Gastroesophageal sphincter (tissue), 3 donors: ENCODE measurements at regions not wholly inside any gene's neighbourhood (a gene's known extent, or its start where the extent isn't known, plus 50 kb on each side); places are given as distances from the start of the nearest gene placed in this dataset.

Source experiments
- EP300 ChIP-seq: sonication (generic); formaldehyde crosslinking; IDR thresholded peaks from one replicate; pipeline ENCODE4 v1.6.1; 2017; ENCODE audit warnings: antibody characterized with exemption, mild to moderate bottlenecking
- POLR2A ChIP-seq, 2 donors: fragments of 450-650 bp; IDR thresholded peaks; one replicate each; pipeline ENCODE4 v1.6.1; 2017; ENCODE audit warnings: antibody characterized with exemption in 2 of 2, mild to moderate bottlenecking in 2 of 2, moderate library complexity in 1 of 2
- POLR2AphosphoS5 ChIP-seq: sonication (generic); formaldehyde crosslinking; IDR thresholded peaks from one replicate; pipeline ENCODE4 v1.6.1; 2017; ENCODE audit warnings: antibody characterized with exemption
- TF ChIP-seq, protein P1 (sequence below), 4 experiments: fragments of 200-600 bp in 2 of 4; fragments of 450-650 bp in 2 of 4; sonication (generic) in 1 of 4; IDR thresholded peaks; one replicate each; pipeline ENCODE4 v1.5.1; 2017 to 2019; ENCODE audit warnings: antibody characterized with exemption in 4 of 4, mild to moderate bottlenecking in 2 of 4, moderate library complexity in 2 of 4

DNA sequence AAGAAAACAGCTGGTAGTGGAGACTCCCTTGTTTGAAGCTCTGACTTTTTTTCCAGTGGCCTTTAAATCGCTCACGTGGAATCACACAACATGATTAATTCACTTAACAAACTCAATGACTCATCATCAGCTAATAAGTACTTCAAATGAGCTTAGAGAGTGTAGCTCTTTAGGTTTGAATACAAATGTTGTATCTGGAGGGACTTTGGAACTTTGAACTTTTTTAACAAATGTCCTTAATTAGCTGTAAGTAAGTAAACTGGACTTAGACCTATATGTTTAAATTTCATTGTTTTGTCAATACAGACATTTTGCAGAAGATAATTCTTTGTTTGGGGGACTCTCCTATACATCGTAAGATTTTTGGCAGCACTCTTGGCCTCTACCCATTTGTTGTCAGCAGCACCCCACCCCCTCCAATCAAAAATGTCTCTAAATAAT is 581.1 kb downstream of the SPRY1 start:
- TF ChIP-seq, protein P1, sequence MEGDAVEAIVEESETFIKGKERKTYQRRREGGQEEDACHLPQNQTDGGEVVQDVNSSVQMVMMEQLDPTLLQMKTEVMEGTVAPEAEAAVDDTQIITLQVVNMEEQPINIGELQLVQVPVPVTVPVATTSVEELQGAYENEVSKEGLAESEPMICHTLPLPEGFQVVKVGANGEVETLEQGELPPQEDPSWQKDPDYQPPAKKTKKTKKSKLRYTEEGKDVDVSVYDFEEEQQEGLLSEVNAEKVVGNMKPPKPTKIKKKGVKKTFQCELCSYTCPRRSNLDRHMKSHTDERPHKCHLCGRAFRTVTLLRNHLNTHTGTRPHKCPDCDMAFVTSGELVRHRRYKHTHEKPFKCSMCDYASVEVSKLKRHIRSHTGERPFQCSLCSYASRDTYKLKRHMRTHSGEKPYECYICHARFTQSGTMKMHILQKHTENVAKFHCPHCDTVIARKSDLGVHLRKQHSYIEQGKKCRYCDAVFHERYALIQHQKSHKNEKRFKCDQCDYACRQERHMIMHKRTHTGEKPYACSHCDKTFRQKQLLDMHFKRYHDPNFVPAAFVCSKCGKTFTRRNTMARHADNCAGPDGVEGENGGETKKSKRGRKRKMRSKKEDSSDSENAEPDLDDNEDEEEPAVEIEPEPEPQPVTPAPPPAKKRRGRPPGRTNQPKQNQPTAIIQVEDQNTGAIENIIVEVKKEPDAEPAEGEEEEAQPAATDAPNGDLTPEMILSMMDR (IDR thresholded peaks at IDR 0.05), result no peak
- TF ChIP-seq POLR2AphosphoS5, result no peak
- TF ChIP-seq EP300, result no peak
- no peak for TF ChIP-seq POLR2A (IDR thresholded peaks at IDR 0.05)
